ENCODE measurements at regions not wholly inside any gene's neighbourhood (a gene's known extent, or its start where the extent isn't known, plus 50 kb on each side); places are given as distances from the start of the nearest gene placed in this dataset.
"Not testable (repeated sequence)": the region's sequence is repeated elsewhere in the genome, so short reads cannot be mapped to it uniquely, and the experiment has no call there.

DNA sequence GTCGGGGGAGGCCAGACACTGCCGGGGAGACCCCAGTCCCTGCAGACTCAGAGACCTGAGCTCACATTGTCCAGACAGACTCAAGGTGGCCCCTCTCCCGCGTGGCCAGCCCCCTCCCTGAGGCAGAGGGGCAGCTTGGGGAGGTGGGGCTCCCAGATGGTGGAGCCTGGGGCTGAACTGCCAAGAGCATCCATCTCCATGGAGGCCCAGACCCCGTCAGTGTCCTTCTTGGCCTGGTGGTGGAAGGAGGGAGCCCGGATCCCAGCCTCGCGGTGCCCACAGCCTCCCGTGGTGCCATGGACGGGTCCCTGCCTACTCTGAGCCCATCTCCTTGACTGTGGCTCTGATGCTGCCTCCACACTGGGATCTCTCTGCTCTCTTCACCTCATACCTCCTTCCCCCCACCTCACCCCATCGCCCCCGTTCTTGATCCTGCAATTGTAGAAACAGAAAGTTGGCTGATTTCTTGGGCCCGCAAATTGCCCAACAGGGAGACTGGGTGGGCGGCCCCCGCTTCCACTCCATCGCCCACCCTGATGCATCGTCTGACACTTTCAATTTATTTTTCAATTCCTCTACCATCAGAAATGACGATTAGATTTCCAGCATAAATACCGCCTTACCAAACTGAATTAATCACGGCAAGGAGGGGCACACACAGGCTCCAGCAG, 348.9 kb downstream of the MATN1 start:
- no peak for DNase-seq

DNA sequence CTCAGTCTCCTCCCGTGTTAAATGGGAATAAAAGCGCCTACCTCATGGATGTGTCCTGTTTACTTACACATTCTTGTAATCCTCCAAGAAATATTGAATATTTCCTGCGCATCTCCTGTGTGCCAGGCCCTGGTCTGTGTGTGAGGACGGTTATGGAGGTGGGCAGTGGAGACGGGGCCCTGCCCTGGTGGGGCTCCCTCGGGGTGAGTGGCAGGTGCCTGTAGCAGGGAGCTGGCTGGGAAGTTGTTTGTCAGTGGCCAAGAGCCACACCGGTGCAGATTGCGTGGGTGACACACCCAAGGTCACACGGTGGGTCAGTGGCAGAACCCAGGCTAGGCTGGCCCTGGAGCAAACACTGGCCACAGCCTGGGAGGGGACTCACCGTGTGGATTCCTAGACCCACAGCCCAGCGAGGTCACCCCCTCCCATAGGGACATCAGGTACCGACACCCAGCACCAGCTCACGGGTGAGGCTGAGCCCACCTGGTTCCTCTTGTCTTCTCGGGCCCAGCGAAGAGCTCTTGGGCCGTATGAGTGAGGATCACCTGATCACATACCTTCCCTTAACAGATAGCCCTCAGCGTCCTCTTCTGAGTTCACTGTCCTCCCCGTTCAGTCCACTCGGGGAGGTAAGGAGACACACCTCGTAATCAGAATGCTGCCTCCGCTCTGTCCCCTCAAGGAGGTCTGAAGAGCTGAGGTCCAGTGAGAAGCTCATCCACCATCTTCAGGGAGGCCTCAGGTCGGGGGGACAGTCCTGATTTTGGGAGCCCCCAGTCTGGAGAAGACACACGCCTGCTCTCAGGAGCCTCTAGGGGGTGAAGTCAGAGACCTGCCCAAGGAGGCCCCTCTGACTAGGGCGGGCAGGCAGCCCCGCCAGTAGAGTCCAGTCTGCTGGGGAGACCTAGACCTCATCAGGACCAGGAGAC, 349.6 kb downstream of the MATN1 start:
- DNase-seq, result no peak

DNA sequence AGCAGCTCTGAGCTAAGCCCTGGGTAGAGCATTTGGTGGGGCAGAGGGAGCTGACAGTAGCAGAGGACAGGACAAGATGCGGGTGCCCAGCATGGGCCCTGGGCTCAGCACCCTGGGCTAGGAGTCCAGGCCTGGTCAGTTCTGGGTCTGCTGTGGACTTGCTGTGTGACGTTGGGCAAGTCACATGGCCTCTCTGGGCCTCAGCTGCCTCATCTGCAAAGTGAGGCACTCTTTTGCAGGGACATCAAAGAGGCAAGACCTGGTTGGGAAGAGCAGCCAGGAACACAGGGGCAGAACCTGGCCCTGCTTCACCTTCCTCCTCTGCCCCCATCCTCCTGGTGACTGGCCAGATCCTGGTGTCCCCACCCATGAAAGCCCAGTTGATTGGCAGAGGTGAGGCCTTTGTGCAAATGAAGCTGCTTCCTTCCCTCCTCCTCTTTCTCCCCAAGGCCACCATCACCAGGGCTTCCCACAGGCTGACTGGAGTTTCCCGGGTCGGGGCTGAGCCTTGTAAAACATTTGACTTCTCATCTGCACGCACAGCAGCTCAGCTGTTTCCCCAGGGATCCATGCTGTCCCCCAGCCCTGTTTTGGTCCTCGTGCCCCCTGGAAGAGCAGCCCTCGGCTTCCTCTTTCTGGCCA, 350.5 kb downstream of the MATN1 start:
- DNase-seq, result no peak

DNA sequence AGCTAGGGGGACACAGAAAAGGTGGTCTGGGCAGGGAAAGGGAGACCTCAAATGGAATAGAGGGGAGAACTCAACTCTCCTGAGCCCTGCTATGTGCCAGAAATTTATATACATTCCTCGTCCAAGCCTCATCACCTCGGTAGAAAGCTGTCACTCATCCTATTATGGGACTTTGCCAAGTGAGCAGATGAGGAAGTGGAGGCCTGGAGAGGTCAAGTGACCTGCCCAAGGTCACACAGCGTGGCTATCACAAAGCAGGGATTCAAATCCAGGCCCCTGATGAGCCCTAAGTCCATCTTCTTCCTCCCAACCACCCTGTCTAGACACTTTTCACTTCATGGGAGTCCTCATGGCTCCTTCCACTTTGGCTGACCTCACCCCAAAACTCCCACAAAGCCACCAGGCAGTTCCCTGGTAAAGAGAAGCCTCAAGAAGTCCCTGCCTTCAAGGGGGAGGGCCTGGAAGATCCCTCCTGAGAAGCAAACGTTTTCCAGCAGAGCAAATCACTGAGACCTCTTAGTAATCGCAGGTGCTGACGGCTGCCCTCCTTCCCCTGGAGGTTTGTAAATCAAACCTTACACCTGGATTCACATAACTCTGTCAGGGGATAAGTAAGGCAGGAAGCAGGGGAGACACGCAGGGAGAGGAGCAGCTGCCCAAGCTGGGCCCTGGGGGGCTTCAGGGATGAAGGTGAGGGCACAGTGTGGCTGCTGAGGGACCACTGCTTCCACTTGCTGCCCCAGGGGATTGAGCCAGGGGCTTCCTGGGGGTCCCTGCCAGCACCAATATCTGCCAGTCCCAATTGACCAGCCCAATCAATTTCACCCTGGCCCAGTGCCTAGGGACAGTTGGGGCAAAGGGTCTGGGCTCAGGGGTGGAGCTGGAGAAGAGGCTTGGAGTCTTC, 351.2 kb downstream of the MATN1 start:
- no peak for DNase-seq

DNA sequence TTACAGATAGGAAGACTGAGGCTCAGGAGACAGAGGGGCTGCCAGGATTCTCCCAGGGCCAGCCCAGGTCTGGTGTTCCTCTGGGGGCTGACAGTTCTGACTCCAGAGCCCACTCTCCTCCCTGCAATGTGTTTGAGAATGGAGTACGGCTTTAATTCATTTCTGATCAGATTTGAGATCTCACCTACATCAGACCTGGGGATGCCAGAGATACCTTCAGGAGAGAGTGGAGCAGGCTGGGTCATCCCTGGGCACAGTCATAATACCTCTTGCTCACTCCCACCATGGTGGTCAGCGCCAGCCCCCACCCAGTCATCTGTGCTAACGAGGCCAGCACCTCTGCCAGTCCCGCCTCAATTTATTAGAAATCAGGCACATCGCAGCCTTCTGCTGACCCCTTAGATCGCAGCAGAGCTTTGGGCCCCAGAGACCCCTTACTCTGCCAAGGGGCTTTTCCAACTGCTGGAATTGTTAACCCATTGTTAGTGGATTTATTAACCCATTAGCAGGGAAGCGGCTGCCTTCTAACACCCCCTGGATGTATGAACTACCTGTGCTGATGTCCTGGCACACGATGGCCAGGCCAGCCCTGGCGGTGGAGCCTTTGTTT, 352.1 kb downstream of the MATN1 start:
- no peak for DNase-seq

DNA sequence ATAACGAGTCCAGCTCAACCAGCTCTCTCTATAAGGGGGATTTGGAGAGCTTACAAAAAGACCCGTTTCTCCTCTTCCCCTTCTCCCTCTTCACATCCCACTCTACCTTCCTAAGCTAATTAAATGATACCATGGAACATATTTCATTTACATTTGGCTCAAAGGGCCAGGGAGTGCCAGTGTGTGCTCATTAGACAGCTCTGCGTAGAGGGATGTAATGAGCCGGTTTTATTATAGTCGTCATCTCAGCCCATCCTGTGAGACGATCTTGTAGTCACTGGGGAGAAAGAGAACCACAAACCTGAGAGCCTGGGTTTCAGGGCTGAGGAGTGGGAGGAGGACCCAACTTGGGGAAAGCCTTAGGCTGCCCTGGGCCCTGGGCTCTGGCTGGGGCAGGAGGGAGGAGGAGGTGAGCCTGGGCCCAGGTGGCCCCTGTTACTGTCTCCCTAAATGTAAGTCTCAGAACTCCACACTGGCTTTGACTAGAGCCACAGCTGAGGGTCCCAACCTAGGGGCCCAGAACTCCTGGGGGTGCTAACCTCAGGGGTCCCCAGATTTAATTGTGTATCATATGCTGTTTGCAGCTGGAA, 354.6 kb downstream of the MATN1 start:
- no peak for DNase-seq

DNA sequence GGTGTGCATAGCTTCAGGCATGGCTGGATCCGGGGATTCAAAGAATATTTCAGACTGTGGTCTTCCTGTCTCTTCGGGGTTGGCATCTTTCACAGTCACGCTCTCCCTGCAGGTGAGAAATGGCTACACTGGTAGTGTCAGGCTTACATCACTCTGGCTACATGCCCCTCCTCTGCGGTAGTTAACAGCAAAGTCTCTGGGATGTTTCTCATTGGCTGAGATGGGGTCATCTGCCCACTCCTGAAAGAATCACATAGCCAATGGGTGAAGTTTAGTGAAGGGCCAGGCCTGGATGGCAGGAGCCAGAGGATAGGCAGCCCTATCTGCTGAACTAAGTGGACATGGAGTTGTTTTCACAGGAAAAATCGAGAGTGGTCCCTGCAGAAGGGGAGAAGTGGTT, 356.5 kb downstream of the MATN1 start:
- no peak for DNase-seq

DNA sequence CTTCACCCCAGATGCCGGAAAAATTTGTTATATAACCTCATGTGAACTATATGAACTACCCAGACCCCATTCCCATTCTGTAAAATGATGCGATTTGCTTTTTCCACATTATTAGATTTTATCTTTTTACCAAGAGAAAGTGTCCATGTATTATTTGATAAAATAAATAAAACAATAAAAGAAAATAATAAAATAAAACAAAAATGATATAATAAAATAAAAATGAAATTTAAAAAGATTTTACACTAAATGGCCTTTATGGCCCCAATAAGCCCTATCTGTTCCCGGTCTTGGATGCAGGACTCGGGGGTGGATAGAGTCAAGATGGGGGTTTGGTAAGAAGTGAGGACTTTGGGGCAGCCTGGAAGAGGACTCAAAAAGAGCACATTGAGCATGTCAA, 357.2 kb downstream of the MATN1 start:
- no peak for DNase-seq

DNA sequence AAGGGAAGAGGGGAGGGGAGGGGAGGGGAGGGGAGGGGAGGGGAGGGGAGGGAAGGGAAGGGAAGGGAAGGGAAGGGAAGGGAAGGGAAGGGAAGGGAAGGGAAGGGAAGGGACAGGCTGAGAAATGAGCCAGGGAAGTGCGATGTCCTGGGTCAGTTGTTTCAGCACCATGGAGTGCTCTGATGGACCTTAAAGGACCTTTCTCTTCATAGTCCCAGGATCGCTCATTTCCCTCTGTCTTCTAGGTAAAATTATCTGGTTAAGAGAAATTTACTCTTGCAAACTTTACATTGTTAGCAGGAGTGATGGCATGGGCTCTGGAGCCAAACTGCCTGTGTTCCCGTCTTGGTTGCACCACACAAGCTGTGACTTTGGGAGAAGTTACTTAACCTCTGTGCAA, 357.8 kb downstream of the MATN1 start:
- no peak for DNase-seq

DNA sequence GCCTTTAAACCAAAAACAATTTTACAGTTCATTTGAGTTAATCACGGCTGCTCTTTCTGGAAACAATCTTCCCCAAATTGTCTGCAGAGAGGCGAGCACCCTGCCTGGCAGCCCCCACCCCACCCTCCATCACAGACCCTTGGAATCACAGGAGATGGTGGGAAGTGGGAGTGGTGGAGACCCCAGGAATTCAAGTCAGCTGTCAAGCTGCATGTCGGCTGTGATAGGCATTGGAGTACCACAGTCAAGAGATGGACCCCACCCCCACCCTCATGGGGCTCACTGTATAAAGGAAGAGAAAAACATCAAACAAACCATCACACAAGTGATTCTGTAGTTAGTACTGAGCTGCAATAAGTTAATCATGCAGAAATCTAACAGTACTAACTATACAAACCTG, 360.4 kb downstream of the MATN1 start:
- no peak for DNase-seq

DNA sequence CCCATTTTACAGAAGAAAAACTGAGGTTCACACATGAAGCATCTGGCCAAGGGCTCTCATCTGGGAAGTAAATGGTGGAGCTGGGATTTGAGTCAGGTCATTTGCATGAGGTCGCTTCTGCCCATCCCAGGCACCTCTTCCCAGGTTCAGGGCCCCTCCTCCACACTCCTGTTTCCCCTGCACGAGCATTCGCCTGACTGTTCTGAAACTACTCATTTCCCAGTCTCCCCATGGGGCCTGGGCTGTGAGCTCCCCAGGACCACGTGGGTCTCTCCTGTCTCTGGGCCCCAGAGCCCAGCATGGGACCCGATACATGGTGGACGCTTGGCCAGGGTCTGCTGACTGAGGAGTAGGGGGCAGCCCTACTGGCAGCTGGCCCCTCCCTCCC, 360.8 kb downstream of the MATN1 start:
- no peak for DNase-seq

DNA sequence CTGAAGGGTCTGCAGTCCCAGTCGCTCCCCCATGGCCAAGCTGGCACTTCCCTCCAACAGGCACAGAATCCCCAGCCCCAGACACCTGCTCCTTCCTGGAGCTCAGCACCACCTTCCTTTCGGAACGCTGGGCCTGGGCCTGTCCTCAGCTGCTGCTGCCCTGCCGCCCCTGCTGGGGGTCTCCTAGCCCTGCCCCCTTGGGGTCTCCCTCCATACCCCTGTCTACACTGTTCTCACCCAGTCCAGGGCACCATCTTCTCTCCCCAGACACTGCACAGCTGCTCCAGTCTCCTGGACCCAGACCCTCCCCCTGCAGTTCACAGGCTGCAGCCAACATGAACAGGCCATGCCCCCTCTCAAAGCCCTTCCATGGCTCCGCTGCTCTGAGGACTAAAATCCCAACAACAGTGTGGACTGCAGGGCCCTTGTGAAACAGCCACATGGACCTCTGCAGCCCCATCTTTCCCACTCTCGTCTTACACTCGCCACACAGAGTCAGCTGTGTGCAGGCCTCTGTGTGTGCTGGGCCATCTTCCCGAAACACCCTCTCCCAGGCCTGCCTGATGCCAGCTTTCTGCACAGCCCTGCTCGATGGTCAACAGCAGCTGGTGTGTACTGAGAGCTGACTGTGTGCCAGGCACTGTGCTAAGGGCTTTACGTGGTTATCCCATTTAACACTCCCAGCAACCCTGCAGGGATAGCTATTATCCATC, 361.3 kb downstream of the MATN1 start:
- not testable (repeated sequence) for DNase-seq

DNA sequence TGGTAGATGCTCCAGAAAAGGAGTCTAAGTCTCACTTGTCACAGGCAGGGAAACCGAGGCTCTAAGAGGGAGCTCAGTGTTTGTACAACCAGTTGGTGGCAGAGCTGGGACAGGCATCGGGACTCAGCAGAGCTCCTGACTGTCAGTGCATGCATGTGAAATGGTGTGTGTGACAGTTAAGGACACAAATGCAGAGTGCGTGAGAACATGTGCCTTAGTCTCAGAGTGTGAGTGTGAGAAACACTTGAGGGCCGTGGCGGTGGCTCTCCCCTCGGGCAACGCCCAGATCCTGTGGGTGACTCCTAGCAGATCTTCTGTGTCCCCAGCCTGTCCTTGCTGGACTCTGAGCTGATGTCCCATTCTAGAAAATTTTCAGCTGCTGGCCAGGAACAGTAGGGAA, 362.6 kb downstream of the MATN1 start:
- no peak for DNase-seq

DNA sequence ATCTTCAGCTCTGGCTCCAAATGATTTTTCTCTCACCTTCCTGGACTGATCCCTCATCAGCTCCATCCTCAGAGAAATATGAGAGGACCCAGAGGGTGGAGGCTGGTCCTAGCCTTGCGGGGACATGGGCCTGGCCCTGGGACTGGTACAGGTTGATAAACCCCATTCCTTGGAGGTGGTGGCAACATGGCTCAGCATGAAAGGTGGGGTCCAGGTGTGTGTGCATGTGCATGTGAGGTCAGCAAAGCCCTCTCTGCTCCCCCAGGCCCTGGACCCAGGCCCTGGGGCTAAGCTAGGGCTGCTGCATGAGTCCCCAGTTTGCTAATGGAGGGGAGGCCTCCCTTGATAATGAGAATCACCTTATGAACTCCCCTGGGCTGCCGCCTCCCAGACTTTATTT, 363.1 kb downstream of the MATN1 start:
- no peak for DNase-seq

DNA sequence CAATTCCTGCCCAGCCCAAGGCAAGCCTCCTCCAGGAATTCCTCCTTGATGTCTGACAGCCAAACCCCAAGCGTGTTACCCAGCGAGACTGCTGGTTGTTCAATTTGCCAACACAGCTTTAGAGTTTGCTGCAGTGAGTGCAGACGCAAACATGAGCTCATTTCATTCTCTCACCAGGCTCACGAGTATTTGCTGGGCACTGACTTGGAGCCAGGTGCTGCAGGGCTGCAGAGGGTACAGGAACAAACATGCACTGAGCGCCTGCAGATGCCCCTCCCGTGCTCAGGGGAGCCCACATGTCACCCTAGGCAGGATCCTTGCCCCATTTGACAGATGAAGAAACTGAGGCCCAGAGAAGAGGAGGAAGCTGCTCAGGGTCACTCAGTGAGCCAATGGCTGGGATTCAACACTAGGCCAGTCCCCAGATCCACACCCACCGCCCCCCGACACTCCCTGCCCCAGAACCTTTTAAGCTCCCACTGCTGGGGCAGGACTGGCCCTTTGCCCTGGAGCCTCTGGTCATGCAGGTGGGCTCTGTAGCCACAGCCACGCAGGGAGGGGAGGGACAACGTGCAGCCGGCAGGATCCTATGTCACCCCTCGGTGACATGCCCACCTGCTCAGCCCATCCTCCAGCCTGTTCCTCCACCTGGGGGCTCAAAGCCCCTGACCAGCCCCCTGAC, 363.7 kb downstream of the MATN1 start:
- no peak for DNase-seq

DNA sequence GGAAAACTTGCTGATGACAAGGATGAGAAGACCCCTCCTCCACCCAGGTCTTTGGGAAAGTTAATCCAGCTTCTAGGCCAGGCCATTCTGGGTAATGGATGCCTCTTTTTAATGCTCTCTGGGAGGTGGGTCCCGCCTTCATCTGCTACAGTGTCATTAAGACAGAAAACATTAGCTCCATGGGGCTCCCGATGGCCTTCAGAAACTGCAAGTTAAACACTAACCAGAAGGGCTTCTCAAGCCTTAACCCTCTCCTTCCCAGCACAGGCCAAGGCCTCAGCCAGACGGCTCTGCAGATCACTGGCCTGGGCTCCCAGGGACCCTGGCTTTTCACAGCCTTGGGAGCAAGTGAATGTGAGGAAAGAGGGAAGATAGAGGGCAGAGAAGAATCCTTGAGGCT, 364.9 kb downstream of the MATN1 start:
- no peak for DNase-seq

DNA sequence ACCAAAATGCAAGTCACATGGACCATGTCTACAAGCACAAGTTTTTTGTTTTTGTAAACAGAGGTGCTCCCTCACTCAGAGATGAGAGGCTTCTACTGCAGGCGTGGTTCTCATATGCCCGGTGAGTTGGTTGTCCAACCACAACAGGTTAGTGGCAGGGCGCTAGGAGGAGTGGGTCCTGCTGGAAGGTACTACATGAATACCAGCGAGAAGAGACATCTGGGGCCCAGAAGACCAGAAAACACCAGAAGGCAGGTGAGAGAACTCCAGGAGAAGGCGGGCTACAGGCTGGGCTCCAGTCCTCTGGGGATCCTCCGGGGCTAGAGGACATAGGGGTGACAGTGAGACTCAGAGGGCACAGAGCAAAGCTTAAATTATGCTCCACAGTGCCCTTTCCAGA, 366.5 kb downstream of the MATN1 start:
- no peak for DNase-seq

DNA sequence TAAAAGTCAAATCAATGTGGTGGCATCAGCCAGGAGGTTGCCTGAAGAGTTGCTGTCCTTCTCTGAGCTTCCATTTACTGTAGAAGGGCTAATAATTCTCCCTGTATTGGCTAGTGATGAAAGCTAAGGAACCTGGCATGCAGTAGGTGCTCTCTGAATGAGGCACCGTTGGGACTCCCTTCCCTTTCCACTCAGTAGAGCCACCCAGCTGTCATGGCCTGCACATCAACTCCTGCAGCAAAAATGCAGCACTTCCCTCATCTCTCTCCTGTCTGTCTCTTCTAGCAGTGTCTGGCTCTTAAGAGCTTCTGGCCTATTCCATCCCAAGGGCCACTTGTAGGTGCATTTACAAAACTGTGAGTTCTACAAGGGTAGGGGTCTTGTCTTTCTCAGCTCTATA, 369.0 kb downstream of the MATN1 start:
- DNase-seq, result no peak

DNA sequence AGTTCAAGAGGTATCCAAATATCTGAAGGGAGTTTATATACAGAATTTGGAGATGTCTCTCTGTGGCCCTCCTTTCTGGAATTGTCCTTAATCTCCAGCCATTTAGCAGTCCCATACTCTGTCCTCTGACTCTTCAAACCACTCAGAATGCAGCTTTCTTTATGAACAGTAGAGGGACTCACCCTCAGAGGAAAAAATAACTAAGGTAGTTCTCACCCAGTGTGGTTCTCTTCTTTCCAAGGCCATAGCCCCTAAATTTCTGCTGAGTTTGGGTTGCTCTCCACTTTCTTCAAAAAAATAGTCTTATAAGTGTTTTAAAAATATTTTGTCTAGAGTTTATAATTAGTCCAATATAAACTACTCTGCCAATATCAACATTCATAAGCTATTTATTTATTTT, 369.7 kb downstream of the MATN1 start:
- peak in 1 of 2 experiments; percentile 0 for DNase-seq

DNA sequence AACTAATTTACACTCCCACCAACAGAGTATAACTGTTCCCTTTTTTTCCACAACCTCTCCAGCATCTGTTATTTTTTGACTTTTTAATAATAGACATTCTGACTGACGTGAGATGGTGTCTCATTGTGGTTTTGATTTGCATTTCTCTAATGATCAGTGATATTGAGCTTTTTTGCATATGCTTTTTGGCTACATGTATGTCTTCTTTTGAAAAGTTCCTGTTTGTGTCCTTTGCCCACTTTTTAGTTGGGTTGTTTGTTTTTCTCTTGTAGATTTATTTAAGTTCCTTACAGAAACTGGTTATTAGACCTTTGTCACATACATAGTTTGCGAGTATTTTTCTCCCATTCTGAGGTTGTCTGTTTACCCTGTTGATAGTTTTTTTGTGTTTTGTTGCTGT, 375.2 kb downstream of the MATN1 start:
- DNase-seq, result no peak
